ENCODE measurements at regions not wholly inside any gene's neighbourhood (a gene's known extent, or its start where the extent isn't known, plus 50 kb on each side); places are given as distances from the start of the nearest gene placed in this dataset.

DNA sequence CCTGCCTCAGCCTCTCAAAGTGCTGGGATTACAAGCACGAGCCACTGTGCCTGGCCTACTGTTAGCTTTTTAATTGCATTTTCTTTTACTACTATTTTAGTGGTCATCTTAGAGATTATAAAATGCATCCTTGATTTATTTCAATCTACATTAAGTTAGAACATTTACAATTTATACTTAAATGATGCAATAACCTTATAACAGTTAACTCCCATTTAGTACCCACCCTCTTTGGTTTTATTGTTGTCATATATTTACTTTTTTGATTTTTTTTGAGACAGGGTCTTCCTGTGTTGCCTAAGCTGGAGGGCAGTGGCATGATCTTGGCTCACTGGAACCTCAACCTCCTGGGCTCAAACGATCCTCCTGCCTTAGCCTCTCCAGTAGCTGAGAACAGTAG is 77.3 kb downstream of the PPCDC start:
- TF ChIP-seq POLR2AphosphoS5 (IDR thresholded peaks at IDR 0.05) (no peak), POLR2A (IDR thresholded peaks at IDR 0.05) (no peak)
- TF ChIP-seq, protein P1, sequence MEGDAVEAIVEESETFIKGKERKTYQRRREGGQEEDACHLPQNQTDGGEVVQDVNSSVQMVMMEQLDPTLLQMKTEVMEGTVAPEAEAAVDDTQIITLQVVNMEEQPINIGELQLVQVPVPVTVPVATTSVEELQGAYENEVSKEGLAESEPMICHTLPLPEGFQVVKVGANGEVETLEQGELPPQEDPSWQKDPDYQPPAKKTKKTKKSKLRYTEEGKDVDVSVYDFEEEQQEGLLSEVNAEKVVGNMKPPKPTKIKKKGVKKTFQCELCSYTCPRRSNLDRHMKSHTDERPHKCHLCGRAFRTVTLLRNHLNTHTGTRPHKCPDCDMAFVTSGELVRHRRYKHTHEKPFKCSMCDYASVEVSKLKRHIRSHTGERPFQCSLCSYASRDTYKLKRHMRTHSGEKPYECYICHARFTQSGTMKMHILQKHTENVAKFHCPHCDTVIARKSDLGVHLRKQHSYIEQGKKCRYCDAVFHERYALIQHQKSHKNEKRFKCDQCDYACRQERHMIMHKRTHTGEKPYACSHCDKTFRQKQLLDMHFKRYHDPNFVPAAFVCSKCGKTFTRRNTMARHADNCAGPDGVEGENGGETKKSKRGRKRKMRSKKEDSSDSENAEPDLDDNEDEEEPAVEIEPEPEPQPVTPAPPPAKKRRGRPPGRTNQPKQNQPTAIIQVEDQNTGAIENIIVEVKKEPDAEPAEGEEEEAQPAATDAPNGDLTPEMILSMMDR (IDR thresholded peaks at IDR 0.05 in 8 of 11, conservative IDR thresholded peaks at IDR 0.05 in 3 of 11), result no peak

Data from spleen (tissue), 7 donors.